ENCODE measurements at regions not wholly inside any gene's neighbourhood (a gene's known extent, or its start where the extent isn't known, plus 50 kb on each side); places are given as distances from the start of the nearest gene placed in this dataset.

DNA sequence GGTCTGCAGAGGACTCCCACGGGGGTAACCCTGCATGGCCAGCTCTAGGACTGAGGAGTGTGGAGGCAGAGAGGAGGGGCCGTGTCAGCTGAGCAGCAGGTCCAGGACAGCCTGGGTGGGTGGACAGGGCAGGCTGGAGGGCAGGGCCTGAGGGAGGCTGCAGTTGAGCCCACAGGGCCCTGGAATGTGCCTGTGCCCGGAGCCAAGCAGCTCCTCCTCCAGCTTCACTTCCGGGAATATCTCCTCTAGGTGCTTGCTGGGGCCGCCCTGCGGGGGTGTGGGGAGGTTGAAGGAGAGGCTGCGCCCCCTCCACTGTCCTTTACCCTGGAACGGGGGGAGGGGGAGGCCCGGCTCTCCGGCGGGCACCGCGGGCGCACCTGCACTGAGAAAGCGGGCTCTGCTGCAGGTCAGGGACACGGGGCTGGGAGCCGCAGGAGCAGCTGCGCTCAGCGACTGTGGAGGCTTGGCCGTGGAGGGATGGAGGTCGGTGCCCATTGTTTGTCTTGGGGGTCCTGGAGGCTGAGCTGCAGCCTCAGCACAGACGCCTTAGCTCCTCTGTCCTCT lies 1293.2 kb downstream of the BRD1 start:
- Histone ChIP-seq H3K79me2 (ENCODE audit: insufficient read depth, low read length) (no peaks in the 10 kb centered on the region), H3K9me3 (ENCODE audit: low read length) (no peaks in the 10 kb centered on the region), H4K20me1 (ENCODE audit: insufficient read depth, low read length) (no peaks in the 10 kb centered on the region), H3K9ac (ENCODE audit: insufficient read depth, low read depth, low read length) (no peak overlapping the region), H3K4me1 (ENCODE audit: insufficient read depth, low read length) (no peaks in the 10 kb centered on the region), H2AFZ (ENCODE audit: low read length) (no peak overlapping the region), H3K27me3 (ENCODE audit: control insufficient read depth in 1 of 2, insufficient read depth in 2 of 2, low read length in 2 of 2) (peaks cover 17 to 76% of the 10 kb centered on the region in 2 experiments), H3K4me2 (ENCODE audit: low read depth, low read length) (no peak overlapping the region), H3K4me3 (replicated peaks in 1 of 3; ENCODE audit: insufficient read depth in 1 of 3, low read depth in 2 of 3, low read length in 3 of 3) (no peak overlapping the region), H3K27ac (ENCODE audit: extremely low read length, insufficient read depth, low read length) (no peak overlapping the region), H3K36me3 (replicated peaks in 1 of 2; ENCODE audit: control insufficient read depth in 1 of 2, insufficient read depth in 2 of 2, low read length in 2 of 2) (no peaks in the 10 kb centered on the region)
- TF ChIP-seq, protein P1, sequence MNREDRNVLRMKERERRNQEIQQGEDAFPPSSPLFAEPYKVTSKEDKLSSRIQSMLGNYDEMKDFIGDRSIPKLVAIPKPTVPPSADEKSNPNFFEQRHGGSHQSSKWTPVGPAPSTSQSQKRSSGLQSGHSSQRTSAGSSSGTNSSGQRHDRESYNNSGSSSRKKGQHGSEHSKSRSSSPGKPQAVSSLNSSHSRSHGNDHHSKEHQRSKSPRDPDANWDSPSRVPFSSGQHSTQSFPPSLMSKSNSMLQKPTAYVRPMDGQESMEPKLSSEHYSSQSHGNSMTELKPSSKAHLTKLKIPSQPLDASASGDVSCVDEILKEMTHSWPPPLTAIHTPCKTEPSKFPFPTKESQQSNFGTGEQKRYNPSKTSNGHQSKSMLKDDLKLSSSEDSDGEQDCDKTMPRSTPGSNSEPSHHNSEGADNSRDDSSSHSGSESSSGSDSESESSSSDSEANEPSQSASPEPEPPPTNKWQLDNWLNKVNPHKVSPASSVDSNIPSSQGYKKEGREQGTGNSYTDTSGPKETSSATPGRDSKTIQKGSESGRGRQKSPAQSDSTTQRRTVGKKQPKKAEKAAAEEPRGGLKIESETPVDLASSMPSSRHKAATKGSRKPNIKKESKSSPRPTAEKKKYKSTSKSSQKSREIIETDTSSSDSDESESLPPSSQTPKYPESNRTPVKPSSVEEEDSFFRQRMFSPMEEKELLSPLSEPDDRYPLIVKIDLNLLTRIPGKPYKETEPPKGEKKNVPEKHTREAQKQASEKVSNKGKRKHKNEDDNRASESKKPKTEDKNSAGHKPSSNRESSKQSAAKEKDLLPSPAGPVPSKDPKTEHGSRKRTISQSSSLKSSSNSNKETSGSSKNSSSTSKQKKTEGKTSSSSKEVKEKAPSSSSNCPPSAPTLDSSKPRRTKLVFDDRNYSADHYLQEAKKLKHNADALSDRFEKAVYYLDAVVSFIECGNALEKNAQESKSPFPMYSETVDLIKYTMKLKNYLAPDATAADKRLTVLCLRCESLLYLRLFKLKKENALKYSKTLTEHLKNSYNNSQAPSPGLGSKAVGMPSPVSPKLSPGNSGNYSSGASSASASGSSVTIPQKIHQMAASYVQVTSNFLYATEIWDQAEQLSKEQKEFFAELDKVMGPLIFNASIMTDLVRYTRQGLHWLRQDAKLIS (CRISPR knock-in tag; IDR thresholded peaks at IDR 0.05) = no peak
- TF ChIP-seq ZNF317 (CRISPR knock-in tag; IDR thresholded peaks at IDR 0.05) (no peak), ZNF839 (CRISPR knock-in tag; IDR thresholded peaks at IDR 0.05; ENCODE audit: borderline replicate concordance) (no peak), ZNF484 (CRISPR knock-in tag; IDR thresholded peaks at IDR 0.05; ENCODE audit: borderline replicate concordance, low read depth) (no peak), ZEB1 (IDR thresholded peaks at IDR 0.05; ENCODE audit: insufficient replicate concordance, low read depth) (no peak), ZNF879 (CRISPR knock-in tag; IDR thresholded peaks at IDR 0.05) (no peak), ZNF891 (CRISPR knock-in tag; IDR thresholded peaks at IDR 0.05) (no peak), ZBTB8A (CRISPR knock-in tag; IDR thresholded peaks at IDR 0.05; ENCODE audit: borderline replicate concordance, low read depth) (no peak)
- TF ChIP-seq, protein P2, sequence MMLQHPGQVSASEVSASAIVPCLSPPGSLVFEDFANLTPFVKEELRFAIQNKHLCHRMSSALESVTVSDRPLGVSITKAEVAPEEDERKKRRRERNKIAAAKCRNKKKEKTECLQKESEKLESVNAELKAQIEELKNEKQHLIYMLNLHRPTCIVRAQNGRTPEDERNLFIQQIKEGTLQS (CRISPR knock-in tag; IDR thresholded peaks at IDR 0.05) = no peak
- POLR2A ChIA-PET = no interaction called here
- CTCF ChIA-PET (ENCODE audit: low intra/inter-chr PET ratio, low total read pairs) = no interaction called here
- FAIRE-seq (no peak), ATAC-seq (no peak), DNase-seq (ENCODE audit: low spot score) (no peak)
- WGBS (ENCODE audit: low lambda C conversion rate) = 10% methylated on average over 2 of the region's 22 CpGs
- in situ Hi-C loops (cut with HindIII; ENCODE audit: extremely low pct_ligation_motif_present, low pct_unique_long_range_greater_than_20kb) (no loop called here), intact Hi-C loops (cut with micrococcal nuclease; ENCODE audit: unreplicated experiment) (no loop called here)
- no TSS peak for BruUV-seq (replicated peaks)

Measured in HepG2 (cell line).